Fibroblast of lung (primary cell): ENCODE measurements at regions not wholly inside any gene's neighbourhood (a gene's known extent, or its start where the extent isn't known, plus 50 kb on each side); places are given as distances from the start of the nearest gene placed in this dataset.

Experiments
- DNase-seq, 2 donors: peaks; one replicate each; pipeline versions ENCODE4 v3.0.0 to v3.0.0-alpha.2; 2010; ENCODE audit warnings: low read depth in 2 of 2
- H2AFZ ChIP-seq: 2 replicates; pipeline ENCODE4 v1.5.1; 2012; ENCODE audit warnings: low read length, control low read depth, inconsistent platforms
- H3K27ac ChIP-seq: 2 replicates; pipeline ENCODE4 v1.5.1; 2011; ENCODE audit warnings: low read length, control low read depth; ENCODE audit not compliant: insufficient read depth
- H3K27me3 ChIP-seq: 2 replicates; pipeline ENCODE4 v1.5.1; 2011; ENCODE audit warnings: mild to moderate bottlenecking, low read length; ENCODE audit not compliant: control insufficient read depth, insufficient read depth
- H3K36me3 ChIP-seq: 2 replicates; pipeline ENCODE4 v1.5.1; 2011; ENCODE audit warnings: low read length; ENCODE audit not compliant: control insufficient read depth, insufficient read depth
- H3K4me1 ChIP-seq: 2 replicates; pipeline ENCODE4 v1.5.1; 2011; ENCODE audit warnings: low read length; ENCODE audit not compliant: control insufficient read depth, insufficient read depth; ENCODE audit errors: extremely low read depth
- H3K4me2 ChIP-seq: 2 replicates; pipeline ENCODE4 v1.5.1; 2011; ENCODE audit warnings: low read length, control low read depth; ENCODE audit not compliant: insufficient read depth; ENCODE audit errors: extremely low read depth
- H3K4me3 ChIP-seq, 4 experiments: fragments of 200-600 bp in 1 of 4; sonication (generic) in 1 of 4; replicated peaks in 1 of 4; 2 replicates each; pipeline ENCODE4 v1.5.1; 2011 to 2016; ENCODE audit warnings: low read length in 4 of 4, low read depth in 3 of 4, mild to moderate bottlenecking in 3 of 4, control low read depth in 2 of 4, inconsistent platforms in 1 of 4, mixed read lengths in 1 of 4; ENCODE audit not compliant: insufficient read depth in 1 of 4; ENCODE audit errors: control extremely low read depth in 1 of 4
- H3K79me2 ChIP-seq: 2 replicates; pipeline ENCODE4 v1.5.1; 2012; ENCODE audit warnings: mild to moderate bottlenecking, low read length, inconsistent platforms; ENCODE audit not compliant: control insufficient read depth, insufficient read depth
- H3K9ac ChIP-seq: 2 replicates; pipeline ENCODE4 v1.5.1; 2011; ENCODE audit warnings: mild to moderate bottlenecking, low read length, control low read depth; ENCODE audit not compliant: insufficient read depth
- H3K9me3 ChIP-seq: 2 replicates; pipeline ENCODE4 v1.5.1; 2012; ENCODE audit warnings: low read depth, low read length; ENCODE audit not compliant: control insufficient read depth, insufficient read depth
- H4K20me1 ChIP-seq: 2 replicates; pipeline ENCODE4 v1.5.1; 2011; ENCODE audit warnings: low read length; ENCODE audit not compliant: control insufficient read depth, insufficient read depth; ENCODE audit errors: extremely low read depth
- CTCF ChIP-seq, 2 donors: IDR thresholded peaks in 1 of 2; conservative IDR thresholded peaks in 1 of 2; 1 replicate in 1 of 2; 2 replicates in 1 of 2; pipeline ENCODE4 v1.5.1; 2011 to 2012; ENCODE audit warnings: low read length in 2 of 2, control low read depth in 1 of 2, inconsistent platforms in 1 of 2, low read depth in 1 of 2, mild to moderate bottlenecking in 1 of 2
- EZH2 ChIP-seq: IDR thresholded peaks from 2 replicates; pipeline ENCODE4 v1.5.1; 2012; ENCODE audit warnings: low read length, control low read depth, mild to moderate bottlenecking; ENCODE audit errors: missing control alignments

GRCh38 chr20:17848249-17849048, 120.1 kb downstream of the SNX5 start:
- no peak for TF ChIP-seq EZH2
- Histone ChIP-seq H3K4me2 (no peak overlapping the region), H3K4me1 (peaks cover 25% of the 10 kb centered on the region), H3K36me3 (no peaks in the 10 kb centered on the region), H3K4me3 (no peak overlapping the region), H3K9ac (no peak overlapping the region), H3K79me2 (no peaks in the 10 kb centered on the region), H4K20me1 (no peaks in the 10 kb centered on the region), H3K27me3 (no peaks in the 10 kb centered on the region), H3K9me3 (no peaks in the 10 kb centered on the region), H2AFZ (no peak overlapping the region), H3K27ac (peak overlapping the region; percentile 93)
- no peak for DNase-seq

- TF ChIP-seq EZH2 (no peak), CTCF (conservative IDR thresholded peaks at IDR 0.05 in 1 of 2, IDR thresholded peaks at IDR 0.05 in 1 of 2; ENCODE audit: low read depth in 1 of 2, low read length in 2 of 2) (no peak)
- DNase-seq: peak; percentile 25 to 65
- H3K27me3 ChIP-seq: no peaks in the 10 kb centered on the region
- no peak overlapping the region for H3K4me3 ChIP-seq
- H3K36me3 ChIP-seq: no peaks in the 10 kb centered on the region
- H3K9ac ChIP-seq: no peak overlapping the region
- H3K9me3 ChIP-seq: no peaks in the 10 kb centered on the region
- no peak overlapping the region for H3K4me2 ChIP-seq
- H4K20me1 ChIP-seq: no peaks in the 10 kb centered on the region
- H3K79me2 ChIP-seq: no peaks in the 10 kb centered on the region
- H3K27ac ChIP-seq: peak overlapping the region; percentile 45
- H2AFZ ChIP-seq: no peak overlapping the region
- H3K4me1 ChIP-seq: peaks cover 37% of the 10 kb centered on the region
Observed at GRCh38 chr20:17845701-17846475, 122.7 kb downstream of the SNX5 start.

GRCh38 chr20:17844549-17845298, 123.9 kb downstream of the SNX5 start:
- Histone ChIP-seq H3K27ac (no peak overlapping the region), H3K4me2 (no peak overlapping the region), H3K9ac (no peak overlapping the region), H3K36me3 (no peaks in the 10 kb centered on the region), H3K4me1 (peaks cover 34% of the 10 kb centered on the region), H3K27me3 (no peaks in the 10 kb centered on the region), H2AFZ (no peak overlapping the region), H4K20me1 (no peaks in the 10 kb centered on the region), H3K79me2 (no peaks in the 10 kb centered on the region), H3K4me3 (no peak overlapping the region), H3K9me3 (no peaks in the 10 kb centered on the region)
- TF ChIP-seq EZH2 (no peak), CTCF (conservative IDR thresholded peaks at IDR 0.05 in 1 of 2, IDR thresholded peaks at IDR 0.05 in 1 of 2; ENCODE audit: low read depth in 1 of 2, low read length in 2 of 2) (no peak)
- DNase-seq: no peak
